Eye (tissue), 1 donor: ENCODE measurements at regions not wholly inside any gene's neighbourhood (a gene's known extent, or its start where the extent isn't known, plus 50 kb on each side); places are given as distances from the start of the nearest gene placed in this dataset.

Experiments used
- DNase-seq: peaks from one replicate; pipeline ENCODE4 v3.0.0-alpha.2; 2015

DNA sequence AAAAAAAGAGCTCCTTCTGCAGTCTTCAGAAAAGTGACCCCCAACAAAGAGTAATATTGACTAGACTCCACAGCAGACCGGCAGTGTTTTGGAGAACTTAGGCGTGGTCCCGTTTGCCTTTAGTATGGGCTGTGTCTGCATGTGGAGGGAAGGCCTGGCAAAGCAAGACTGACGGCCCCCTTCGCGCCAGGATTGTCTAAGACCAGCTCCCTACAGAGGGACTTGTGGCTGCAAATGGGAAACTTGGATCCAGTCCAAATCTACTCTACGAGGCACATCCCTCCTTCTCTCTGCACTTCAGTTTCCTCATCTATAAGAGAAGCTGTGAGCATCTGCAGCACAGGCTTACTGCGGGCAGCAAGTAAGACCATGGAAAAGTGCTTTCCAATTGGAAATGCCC, 350.0 kb downstream of the ZNF536 start:
- no peak for DNase-seq

DNA sequence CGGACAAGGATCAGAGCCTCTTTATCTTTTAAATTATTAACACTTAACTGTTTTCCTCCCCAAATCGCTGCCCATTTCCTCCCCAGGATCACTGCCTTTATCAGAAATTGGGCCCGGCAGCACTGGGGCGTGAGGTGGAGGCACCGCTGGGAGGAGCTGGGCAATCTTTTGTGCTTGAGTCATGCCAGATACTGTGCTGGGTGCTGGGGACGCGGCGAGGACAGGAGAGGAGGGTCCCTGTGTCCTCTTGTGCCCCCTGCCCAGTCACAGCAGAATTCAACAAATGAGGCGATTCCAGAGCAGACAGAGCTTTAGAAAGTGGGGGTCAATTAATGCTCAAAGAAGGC, 347.8 kb downstream of the ZNF536 start:
- no peak for DNase-seq

- peak; percentile 80 for DNase-seq
Observed at GRCh38 chr19:30719189-30719998, 347.2 kb downstream of the ZNF536 start.

DNA sequence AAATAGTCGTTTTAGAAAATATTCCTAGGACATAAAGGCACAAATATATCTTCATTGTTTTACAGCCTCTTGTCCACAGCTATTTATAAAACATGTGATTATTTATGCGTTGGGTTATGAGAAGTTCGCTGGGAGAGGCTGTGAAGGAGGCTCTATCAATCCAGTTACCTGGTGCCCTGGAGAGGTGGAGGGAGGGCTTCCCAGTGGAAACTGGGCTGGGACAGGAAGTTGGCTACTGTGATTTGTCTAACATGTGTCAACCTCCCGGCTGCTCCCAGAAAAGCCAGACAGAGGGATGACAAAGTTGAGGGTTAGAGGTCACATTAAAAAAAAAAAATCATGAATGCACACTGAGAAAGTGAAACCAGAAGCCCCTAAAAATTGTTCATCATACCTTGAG, 346.5 kb downstream of the ZNF536 start:
- no peak for DNase-seq

GRCh38 chr19:30718014-30718413, 345.8 kb downstream of the ZNF536 start:
- DNase-seq, result no peak

DNA sequence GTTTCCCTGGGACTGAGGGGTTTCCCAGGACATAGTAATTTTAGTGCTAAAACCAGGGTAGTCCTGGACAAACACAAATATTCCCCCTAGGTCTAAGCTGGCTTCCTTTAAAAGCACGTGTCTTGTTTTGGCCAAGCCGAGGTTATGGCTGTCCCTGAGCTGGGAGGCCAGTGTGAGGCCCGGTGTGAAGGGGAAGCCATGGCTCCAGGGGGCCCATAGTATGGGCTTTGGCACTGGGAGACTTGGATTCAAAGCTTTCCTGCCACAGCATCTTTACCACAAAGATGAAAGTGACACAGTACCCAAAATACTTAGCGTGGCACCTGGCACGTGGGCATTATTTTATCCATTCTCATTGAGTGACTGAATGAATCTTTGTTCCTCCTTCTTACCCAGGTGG, 345.2 kb downstream of the ZNF536 start:
- no peak for DNase-seq

DNA sequence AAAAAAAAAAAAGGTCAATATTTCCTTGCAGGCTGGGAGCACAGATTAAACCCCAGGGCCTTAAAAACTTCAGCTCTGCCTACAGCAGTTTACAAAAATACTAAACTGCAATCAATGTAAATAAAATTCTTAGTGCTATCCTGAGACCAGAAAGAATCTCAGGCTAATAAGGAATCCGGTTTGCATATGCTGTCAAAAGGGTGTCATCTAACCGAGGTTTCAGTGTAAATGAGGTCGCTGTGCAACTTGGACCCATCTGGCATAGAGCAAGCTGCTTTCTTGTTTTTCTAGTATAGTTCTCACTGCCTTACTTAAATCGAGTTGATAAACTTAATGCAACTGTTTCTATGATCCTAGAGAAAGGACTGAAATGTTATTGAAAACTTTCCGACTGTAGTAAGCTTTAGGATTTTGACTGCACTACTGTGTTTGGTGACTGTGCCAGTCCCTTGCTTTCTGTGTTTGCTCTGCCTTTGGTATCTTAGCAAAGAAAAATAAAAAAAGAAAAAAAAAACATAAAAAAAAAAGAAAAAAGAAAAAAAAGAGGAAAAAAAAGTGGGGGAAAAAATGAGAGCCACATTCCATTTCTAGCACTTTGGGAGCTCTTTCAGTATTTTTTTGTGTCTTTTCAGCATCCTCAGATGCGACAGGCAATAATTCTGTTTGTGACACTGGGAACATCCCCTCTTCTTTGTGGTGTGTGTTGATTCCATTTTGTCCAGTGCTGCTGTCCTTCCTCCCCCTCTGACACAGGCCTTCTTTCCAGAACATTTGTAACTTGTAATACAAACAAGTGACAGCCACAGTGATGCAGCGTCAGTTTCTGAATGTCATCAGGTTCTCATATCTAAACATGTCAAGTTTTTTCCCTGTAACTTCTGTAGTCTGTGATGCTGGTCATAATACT, 340.5 kb downstream of the ZNF536 start:
- peak; percentile 49 for DNase-seq

GRCh38 chr19:30711826-30712225, 339.6 kb downstream of the ZNF536 start:
- DNase-seq, result no peak

GRCh38 chr19:30711296-30711695, 339.1 kb downstream of the ZNF536 start:
- DNase-seq, result peak; percentile 80

DNA sequence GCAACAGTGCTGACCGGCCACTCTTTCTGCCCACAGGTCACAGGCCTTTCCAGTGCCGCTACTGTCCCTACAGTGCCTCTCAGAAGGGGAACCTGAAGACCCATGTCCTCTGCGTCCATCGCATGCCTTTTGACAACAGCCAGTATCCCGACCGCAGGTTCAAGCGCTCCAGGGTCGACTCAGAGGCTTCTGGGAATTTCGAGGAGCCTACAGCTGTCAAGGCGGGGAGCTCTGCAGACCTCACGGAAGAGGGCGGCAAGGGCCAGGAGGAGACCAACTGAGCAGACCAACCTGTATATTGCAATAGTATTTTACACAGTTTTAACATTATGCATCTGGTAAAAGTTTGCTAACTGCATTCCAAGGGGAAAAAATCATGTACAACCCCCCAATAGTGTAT, 338.5 kb downstream of the ZNF536 start:
- peak; percentile 22 for DNase-seq

DNA sequence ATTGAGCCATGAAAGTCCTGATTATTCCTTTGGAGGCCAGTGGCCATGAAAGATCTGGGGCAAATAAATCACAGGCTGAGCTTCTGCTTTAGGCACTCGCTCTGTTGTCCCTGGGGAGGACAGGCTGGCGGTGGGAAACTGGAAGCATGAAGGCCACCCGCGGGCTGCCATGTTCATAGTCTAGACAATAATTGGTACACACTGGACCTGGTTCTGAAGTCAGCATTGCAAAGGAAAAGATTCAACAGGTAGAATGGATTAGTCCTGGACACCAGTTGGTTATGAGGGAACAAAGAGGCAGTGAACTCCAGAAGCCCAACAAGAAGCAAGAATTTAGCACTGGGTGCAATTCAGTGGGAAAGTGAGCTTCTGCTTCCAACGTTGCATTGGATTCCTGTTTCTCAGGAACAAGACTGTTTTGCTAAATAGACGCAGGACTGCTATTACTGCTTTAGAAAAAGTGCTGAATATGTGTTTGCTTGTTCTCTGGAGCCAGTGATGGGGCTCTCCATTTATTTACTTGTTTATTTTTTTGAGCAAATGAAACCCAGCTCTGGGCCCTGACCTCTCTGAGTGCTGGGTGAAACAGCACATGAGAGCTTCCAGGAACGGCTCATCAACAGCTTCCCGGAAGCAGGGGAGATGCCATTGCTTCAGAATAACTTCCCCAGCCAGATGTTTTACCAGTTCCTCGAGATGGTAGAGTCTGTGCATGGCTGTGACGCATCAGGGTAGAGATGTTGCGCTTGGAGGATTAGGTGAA, 336.4 kb downstream of the ZNF536 start:
- DNase-seq, result no peak

DNA sequence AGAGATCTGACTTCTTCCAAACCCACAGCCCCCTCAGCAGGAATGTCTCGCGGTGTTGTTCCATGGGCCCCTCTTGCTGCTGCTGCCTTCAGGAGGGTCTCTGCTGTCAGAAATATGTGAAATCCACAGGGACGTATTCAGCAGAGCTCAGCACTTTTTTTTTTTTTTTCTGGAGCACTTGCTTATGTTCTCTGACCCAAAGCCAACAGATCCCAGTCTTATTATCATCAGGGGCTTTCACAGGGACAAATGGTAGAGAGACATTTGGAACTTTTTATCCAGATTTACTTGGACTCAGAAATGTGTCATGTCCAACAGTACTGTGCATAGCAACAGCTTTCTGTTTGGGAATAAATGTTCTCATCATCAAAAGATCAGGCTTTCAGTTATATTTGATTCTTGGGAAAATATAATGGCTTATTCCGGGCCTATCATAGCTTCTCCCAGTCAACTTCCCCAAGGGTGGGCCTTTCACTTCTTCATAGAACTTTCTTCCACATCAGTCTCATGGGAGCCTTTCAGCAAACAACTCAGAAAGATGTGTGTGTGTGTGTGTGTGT, 332.7 kb downstream of the ZNF536 start:
- no peak for DNase-seq

DNA sequence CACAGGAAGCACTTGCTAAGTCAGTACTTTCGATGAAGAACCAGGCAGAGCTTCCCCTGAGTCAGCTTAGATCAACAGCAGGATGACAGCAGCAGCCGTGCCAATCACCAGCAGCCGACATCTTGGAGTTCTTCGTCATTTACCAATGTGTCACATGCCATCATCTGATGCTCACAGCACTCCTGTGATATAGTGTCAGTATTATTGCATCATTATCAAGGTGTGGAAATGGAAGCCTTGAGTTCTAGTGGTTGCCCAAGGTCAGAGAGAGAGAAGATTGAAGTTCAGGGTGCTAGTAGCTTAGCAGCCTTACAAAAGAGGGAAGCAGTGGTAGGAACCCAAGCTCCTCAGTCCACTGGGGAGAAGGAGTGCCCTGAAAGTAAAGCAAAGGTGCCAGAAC, 331.5 kb downstream of the ZNF536 start:
- DNase-seq, result no peak

- DNase-seq, result peak; percentile 38
Observed at GRCh38 chr19:30701178-30701577, 329.0 kb downstream of the ZNF536 start.

DNA sequence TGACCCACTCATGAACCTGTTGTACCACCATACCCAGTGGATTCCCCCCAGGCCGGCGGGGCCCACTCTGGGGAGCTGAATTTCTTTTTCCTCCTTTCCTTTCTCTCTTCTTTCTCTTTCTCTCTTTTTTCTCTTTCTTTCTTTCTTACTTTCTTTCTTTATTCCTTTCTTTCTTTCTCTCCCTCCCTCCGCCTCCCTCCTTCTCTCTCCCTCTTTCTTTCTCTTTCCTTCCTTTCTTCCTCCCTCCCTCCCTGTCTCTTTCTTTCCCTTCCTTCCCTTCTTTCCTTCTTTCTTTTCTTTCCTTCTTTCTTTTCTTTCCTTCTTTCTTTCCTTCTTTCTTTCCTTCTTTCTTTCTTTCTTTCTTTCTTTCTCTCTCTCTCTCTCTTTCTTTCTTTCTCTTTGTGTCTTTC, 327.7 kb downstream of the ZNF536 start:
- DNase-seq, result no peak

- DNase-seq, result peak; percentile 71
Observed at GRCh38 chr19:30696514-30696913, 324.3 kb downstream of the ZNF536 start.

DNA sequence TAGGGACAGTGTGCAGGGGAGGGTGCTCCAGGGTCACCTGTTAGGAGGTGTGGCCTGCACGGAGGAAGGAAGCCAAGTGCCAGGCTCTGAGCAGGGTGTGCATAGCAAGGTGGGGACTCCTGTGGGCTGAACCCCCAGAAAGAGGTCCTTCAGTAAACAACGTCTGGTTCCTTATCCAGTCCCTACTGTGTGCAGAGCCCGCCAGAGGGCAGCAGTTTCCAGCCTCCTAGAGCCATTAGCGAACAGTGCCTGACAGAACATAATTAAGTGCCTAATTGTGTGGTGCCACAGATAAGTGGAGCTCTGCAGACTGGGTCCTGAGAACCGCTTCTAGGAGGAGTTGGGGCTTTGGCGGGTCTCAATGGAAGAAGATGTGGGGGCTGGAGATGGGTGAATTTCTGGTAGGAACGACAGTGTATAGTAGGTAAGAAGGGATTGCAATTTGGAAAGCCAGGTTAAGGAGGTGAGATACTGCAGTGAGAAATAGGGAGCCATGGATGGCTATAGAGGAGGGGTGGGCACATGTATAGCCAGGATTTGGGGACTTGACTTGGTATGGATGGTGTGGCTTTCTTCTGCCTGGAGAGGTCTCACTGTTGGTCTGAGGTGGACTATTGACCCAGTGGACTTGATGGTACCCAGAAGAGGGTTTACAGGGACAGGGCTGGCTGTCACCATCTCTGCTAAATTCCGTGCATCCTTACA, 323.1 kb downstream of the ZNF536 start:
- no peak for DNase-seq

GRCh38 chr19:30694156-30694755, 322.1 kb downstream of the ZNF536 start:
- no peak for DNase-seq

- DNase-seq, result peak; percentile 75
Observed at GRCh38 chr19:30692879-30693503, 320.8 kb downstream of the ZNF536 start.

DNA sequence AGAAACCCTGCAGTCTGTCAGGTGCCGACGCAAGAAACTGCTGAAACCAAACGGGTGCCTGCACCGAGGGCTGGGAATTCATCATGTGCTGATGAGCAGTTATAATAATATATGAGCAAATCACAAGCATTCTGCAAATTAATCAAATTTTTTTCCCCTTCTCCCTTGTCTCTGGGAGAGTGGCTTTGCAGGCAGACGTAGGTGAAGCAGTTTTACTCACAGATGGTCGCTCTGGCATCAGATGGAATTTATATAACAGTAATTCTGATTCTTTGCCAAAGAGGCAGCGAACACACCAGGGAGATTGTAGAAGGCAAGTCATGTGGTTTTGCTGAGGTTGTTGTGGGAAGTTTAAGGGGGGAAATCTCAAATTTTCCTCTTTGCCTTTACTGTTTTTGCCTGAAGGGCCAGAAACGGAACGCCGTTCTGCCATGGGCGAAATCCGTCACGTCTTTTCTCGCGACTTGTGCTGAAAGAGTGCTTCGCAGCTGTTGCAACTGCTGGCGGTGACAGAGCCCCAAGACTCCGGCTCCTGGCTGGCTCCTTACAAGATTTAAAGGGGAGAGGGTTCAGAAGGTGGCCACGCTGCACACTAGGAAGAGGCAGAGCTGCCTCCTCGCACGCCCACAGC, 320.1 kb downstream of the ZNF536 start:
- DNase-seq, result peak; percentile 81

- no peak for DNase-seq
Observed at GRCh38 chr19:30691819-30692166, 319.6 kb downstream of the ZNF536 start.
